GM10266 (cell line): ENCODE measurements at regions not wholly inside any gene's neighbourhood (a gene's known extent, or its start where the extent isn't known, plus 50 kb on each side); places are given as distances from the start of the nearest gene placed in this dataset.
"Not testable (repeated sequence)": the region's sequence is repeated elsewhere in the genome, so short reads cannot be mapped to it uniquely, and the experiment has no call there.

Source experiments
- DNase-seq: peaks from one replicate; pipeline ENCODE4 v3.0.0; 2012; ENCODE audit errors: extremely low spot score
- CTCF ChIP-seq: IDR thresholded peaks from 2 replicates; pipeline ENCODE4 v1.5.1; 2012; ENCODE audit warnings: mild to moderate bottlenecking, low read depth; ENCODE audit not compliant: control insufficient read depth, insufficient read depth; ENCODE audit errors: missing control alignments

- TF ChIP-seq CTCF = no peak
- DNase-seq = no peak
Measured at GRCh38 chr4:169898095-169898494, 128.1 kb downstream of the MFAP3L start.

GRCh38 chr4:169894767-169895166 is 131.4 kb downstream of the MFAP3L start:
- DNase-seq = not testable (repeated sequence)

- no peak for DNase-seq
- no peak for TF ChIP-seq CTCF
Measured at GRCh38 chr4:169885893-169886292, 128.1 kb upstream of the HPF1 start.

GRCh38 chr4:169881769-169882168 is 124.0 kb upstream of the HPF1 start:
- no peak for DNase-seq
- TF ChIP-seq CTCF = no peak

- no peak for TF ChIP-seq CTCF
- DNase-seq = no peak
Measured at GRCh38 chr4:169870507-169870906, 112.8 kb upstream of the HPF1 start.

- DNase-seq = no peak
- no peak for TF ChIP-seq CTCF
Measured at GRCh38 chr4:169869490-169869889, 111.7 kb upstream of the HPF1 start.

- no peak for TF ChIP-seq CTCF
- DNase-seq = no peak
Measured at GRCh38 chr4:169861593-169861992, 103.8 kb upstream of the HPF1 start.
